SU-DHL-6 (cell line): ENCODE measurements at regions not wholly inside any gene's neighbourhood (a gene's known extent, or its start where the extent isn't known, plus 50 kb on each side); places are given as distances from the start of the nearest gene placed in this dataset.

Experiments used
- H2AFZ ChIP-seq: fragments of 200-600 bp; sonication (generic); 2 replicates; pipeline ENCODE4 v1.6.1; 2014; ENCODE audit warnings: low read depth, mild to moderate bottlenecking, moderate library complexity, mixed read lengths, antibody characterized with exemption, low read length; ENCODE audit not compliant: severe bottlenecking
- H3F3A ChIP-seq: fragments of 200-600 bp; shearing (Covaris generic); 2 replicates; pipeline ENCODE4 v1.6.0; 2016; ENCODE audit warnings: antibody characterized with exemption, mild to moderate bottlenecking; ENCODE audit not compliant: insufficient read depth
- H3K27ac ChIP-seq: fragments of 200-600 bp; sonication (generic); 2 replicates; pipeline ENCODE4 v1.5.1; 2016; ENCODE audit warnings: low read depth, mild to moderate bottlenecking, low read length, moderate library complexity, mixed read lengths
- H3K27me3 ChIP-seq: fragments of 200-600 bp; sonication (generic), shearing (Covaris generic); 2 replicates; pipeline ENCODE4 v1.6.0; 2014; ENCODE audit warnings: mild to moderate bottlenecking, low read length
- H3K36me3 ChIP-seq: fragments of 200-600 bp; sonication (generic); 2 replicates; pipeline ENCODE4 v1.6.1; 2014; ENCODE audit warnings: mild to moderate bottlenecking, low read length, mixed read lengths
- H3K4me2 ChIP-seq: fragments of 300-600, 200-600 bp; shearing (Covaris generic), sonication (generic); 2 replicates; pipeline ENCODE4 v1.6.0; 2014; ENCODE audit warnings: low read length, low read depth, mild to moderate bottlenecking; ENCODE audit not compliant: poor library complexity, severe bottlenecking
- H3K4me3 ChIP-seq: fragments of 200-600 bp; sonication (generic); 2 replicates; pipeline ENCODE4 v1.5.1; 2014; ENCODE audit warnings: antibody characterized with exemption, low read length, mild to moderate bottlenecking, mixed read lengths; ENCODE audit not compliant: insufficient read depth, poor library complexity, severe bottlenecking
- H3K79me2 ChIP-seq: fragments of 200-600 bp; sonication (generic); 2 replicates; pipeline ENCODE4 v1.6.1; 2014; ENCODE audit warnings: mild to moderate bottlenecking, low read length, moderate library complexity; ENCODE audit not compliant: insufficient read depth
- H3K9ac ChIP-seq: fragments of 200-600 bp; sonication (generic); 2 replicates; pipeline ENCODE4 v1.7.0; 2014; ENCODE audit warnings: mild to moderate bottlenecking, low read length
- H3K9me2 ChIP-seq: fragments of 200-600 bp; sonication (generic); replicated peaks from 2 replicates; pipeline ENCODE4 v1.6.1; 2014; ENCODE audit warnings: low read length; ENCODE audit not compliant: insufficient read depth
- H3K9me3 ChIP-seq: fragments of 200-600 bp; sonication (generic); 2 replicates; pipeline ENCODE4 v1.6.1; 2014; ENCODE audit warnings: low read length, mixed read lengths; ENCODE audit not compliant: insufficient read depth
- H4K20me1 ChIP-seq: fragments of 200-600 bp; sonication (generic); 2 replicates; pipeline ENCODE4 v1.6.1; 2014; ENCODE audit warnings: low read depth, mild to moderate bottlenecking, antibody characterized with exemption, low read length, moderate library complexity, mixed read lengths
- CTCF ChIP-seq: fragments of 200-600 bp; sonication (generic); IDR thresholded peaks from one replicate; pipeline ENCODE4 v1.5.1; 2017; ENCODE audit warnings: antibody characterized with exemption, mild to moderate bottlenecking, low read length, moderate library complexity; ENCODE audit not compliant: insufficient read depth, poor library complexity, severe bottlenecking
- EZH2phosphoT487 ChIP-seq: fragments of 200-600 bp; sonication (generic), shearing (Covaris generic); conservative IDR thresholded peaks from 2 replicates; pipeline ENCODE4 v1.6.1; 2018; ENCODE audit warnings: mild to moderate bottlenecking, antibody characterized with exemption, low read length, moderate library complexity, mixed read lengths

GRCh38 chr11:120035756-120036155 is 102.2 kb downstream of the TRIM29 start:
- no peak overlapping the region for H3K27ac ChIP-seq
- H3K9me2 ChIP-seq: no peaks in the 10 kb centered on the region
- H3K36me3 ChIP-seq: no peaks in the 10 kb centered on the region
- no peak overlapping the region for H3K4me2 ChIP-seq
- no peaks in the 10 kb centered on the region for H4K20me1 ChIP-seq
- H3K79me2 ChIP-seq: no peaks in the 10 kb centered on the region
- no peaks in the 10 kb centered on the region for H3F3A ChIP-seq
- H3K4me3 ChIP-seq: no peak overlapping the region
- no peaks in the 10 kb centered on the region for H3K27me3 ChIP-seq
- TF ChIP-seq EZH2phosphoT487: no peak
- no peak overlapping the region for H2AFZ ChIP-seq
- no peak overlapping the region for H3K9ac ChIP-seq
- no peaks in the 10 kb centered on the region for H3K9me3 ChIP-seq

GRCh38 chr11:120034881-120035630 is 102.9 kb downstream of the TRIM29 start:
- H4K20me1 ChIP-seq: no peaks in the 10 kb centered on the region
- no peaks in the 10 kb centered on the region for H3K9me3 ChIP-seq
- no peaks in the 10 kb centered on the region for H3F3A ChIP-seq
- no peak overlapping the region for H3K27ac ChIP-seq
- no peaks in the 10 kb centered on the region for H3K79me2 ChIP-seq
- H3K4me2 ChIP-seq: no peak overlapping the region
- TF ChIP-seq CTCF (no peak), EZH2phosphoT487 (no peak)
- H3K9ac ChIP-seq: no peak overlapping the region
- H3K36me3 ChIP-seq: no peaks in the 10 kb centered on the region
- H3K9me2 ChIP-seq: no peaks in the 10 kb centered on the region
- no peak overlapping the region for H3K4me3 ChIP-seq
- no peak overlapping the region for H2AFZ ChIP-seq
- no peaks in the 10 kb centered on the region for H3K27me3 ChIP-seq

DNA sequence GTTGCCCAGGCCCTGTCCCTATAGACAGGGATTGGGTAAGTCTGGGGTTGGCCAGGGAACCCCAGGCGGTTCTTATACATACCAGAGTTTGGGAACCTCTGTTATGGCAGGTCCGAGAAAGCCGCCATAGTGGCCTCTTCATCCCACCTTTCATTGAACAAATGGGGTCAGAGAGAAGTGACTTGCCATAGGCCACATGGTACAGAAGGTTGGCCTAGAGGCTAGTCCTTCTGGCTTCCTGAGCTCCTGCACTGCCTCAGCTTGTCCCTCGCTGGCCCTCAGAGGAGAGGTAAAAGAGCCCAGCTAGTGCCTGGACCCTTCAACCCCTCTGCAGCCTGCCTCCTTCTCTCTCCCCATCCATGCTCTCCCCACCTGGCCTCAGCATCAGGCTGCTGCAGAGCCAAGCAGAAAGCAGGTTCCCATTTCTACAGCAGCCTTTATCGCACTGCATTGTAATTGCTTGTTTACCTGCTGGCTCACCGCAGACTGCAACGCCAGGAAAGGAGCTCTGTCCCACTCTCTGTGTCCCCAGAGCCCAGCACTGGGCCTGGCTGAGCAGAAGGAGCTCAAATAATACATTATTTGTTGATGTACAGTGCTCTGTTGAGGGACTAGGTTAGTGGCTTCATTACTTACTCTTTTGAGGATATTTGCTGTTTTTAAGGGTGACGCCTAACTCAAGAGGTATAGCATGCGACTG is 103.6 kb downstream of the TRIM29 start:
- Histone ChIP-seq H3K36me3 (no peaks in the 10 kb centered on the region), H3K9ac (no peak overlapping the region), H3K27me3 (no peaks in the 10 kb centered on the region), H3F3A (no peaks in the 10 kb centered on the region), H3K27ac (no peak overlapping the region), H4K20me1 (no peaks in the 10 kb centered on the region), H3K9me3 (no peaks in the 10 kb centered on the region), H3K9me2 (no peaks in the 10 kb centered on the region), H3K4me2 (no peak overlapping the region), H3K4me3 (no peak overlapping the region), H3K79me2 (no peaks in the 10 kb centered on the region), H2AFZ (no peak overlapping the region)
- no peak for TF ChIP-seq CTCF
- TF ChIP-seq EZH2phosphoT487: no peak
